Osteocyte (in vitro differentiated cells): ENCODE measurements at regions not wholly inside any gene's neighbourhood (a gene's known extent, or its start where the extent isn't known, plus 50 kb on each side); places are given as distances from the start of the nearest gene placed in this dataset.

ENCODE experiments used
- DNase-seq: peaks from one replicate; pipeline ENCODE4 v3.0.0; 2021; ENCODE audit warnings: mixed read lengths; ENCODE audit not compliant: unreplicated experiment; ENCODE audit errors: extremely low spot score
- H3K27ac Mint-ChIP-seq: one replicate; pipeline ENCODE4 v1.8.0; 2021; ENCODE audit warnings: mild to moderate bottlenecking, mixed read lengths; ENCODE audit not compliant: unreplicated experiment
- H3K27me3 Mint-ChIP-seq: one replicate; pipeline ENCODE4 v1.8.0; 2021; ENCODE audit warnings: mixed read lengths; ENCODE audit not compliant: unreplicated experiment
- H3K36me3 Mint-ChIP-seq: one replicate; pipeline ENCODE4 v1.8.0; 2021; ENCODE audit warnings: mixed read lengths; ENCODE audit not compliant: unreplicated experiment
- H3K4me1 Mint-ChIP-seq: one replicate; pipeline ENCODE4 v1.8.0; 2021; ENCODE audit warnings: mixed read lengths; ENCODE audit not compliant: unreplicated experiment
- H3K4me3 Mint-ChIP-seq: one replicate; pipeline ENCODE4 v1.8.0; 2021; ENCODE audit warnings: mild to moderate bottlenecking, moderate library complexity, mixed read lengths; ENCODE audit not compliant: unreplicated experiment
- H3K9me3 Mint-ChIP-seq: one replicate; pipeline ENCODE4 v1.8.0; 2021; ENCODE audit warnings: mixed read lengths; ENCODE audit not compliant: unreplicated experiment
- CTCF ChIP-seq: fragments of 200-600 bp; sonication (generic); IDR thresholded peaks from 2 replicates; pipeline ENCODE4 v1.5.0; 2021; ENCODE audit warnings: antibody characterized with exemption, mild to moderate bottlenecking, moderate library complexity

- Mint-ChIP-seq H3K27me3 (no peaks in the 10 kb centered on the region), H3K9me3 (no peaks in the 10 kb centered on the region), H3K4me1 (peaks cover 17% of the 10 kb centered on the region), H3K36me3 (no peaks in the 10 kb centered on the region), H3K27ac (no peak overlapping the region), H3K4me3 (no peak overlapping the region)
- DNase-seq = no peak
- TF ChIP-seq CTCF = no peak
Measured at GRCh38 chr3:115281697-115282675, 134.9 kb upstream of the ZBTB20 start.

GRCh38 chr3:115284980-115285379, 137.9 kb upstream of the ZBTB20 start:
- TF ChIP-seq CTCF = no peak
- no peak for DNase-seq
- Mint-ChIP-seq H3K4me3 (no peak overlapping the region), H3K9me3 (peaks cover 7% of the 10 kb centered on the region), H3K27me3 (no peaks in the 10 kb centered on the region), H3K27ac (no peak overlapping the region), H3K4me1 (peaks cover 17% of the 10 kb centered on the region), H3K36me3 (no peaks in the 10 kb centered on the region)

- H3K27ac Mint-ChIP-seq = no peak overlapping the region
- H3K36me3 Mint-ChIP-seq = no peaks in the 10 kb centered on the region
- H3K4me3 Mint-ChIP-seq = no peak overlapping the region
Measured at GRCh38 chr3:115286529-115287197, 139.6 kb upstream of the ZBTB20 start.

GRCh38 chr3:115287198-115287597, 140.1 kb upstream of the ZBTB20 start:
- Mint-ChIP-seq H3K9me3 (peaks cover 10% of the 10 kb centered on the region), H3K27me3 (no peaks in the 10 kb centered on the region), H3K36me3 (no peaks in the 10 kb centered on the region), H3K4me3 (no peak overlapping the region), H3K4me1 (peaks cover 5% of the 10 kb centered on the region), H3K27ac (no peak overlapping the region)
- no peak for DNase-seq
- no peak for TF ChIP-seq CTCF

More at GRCh38 chr3:115286529-115287197, 139.6 kb upstream of the ZBTB20 start:
- Mint-ChIP-seq H3K27me3 (no peaks in the 10 kb centered on the region), H3K4me1 (peaks cover 9% of the 10 kb centered on the region), H3K9me3 (peaks cover 10% of the 10 kb centered on the region)
- no peak for DNase-seq
- no peak for TF ChIP-seq CTCF

- Mint-ChIP-seq H3K36me3 (no peaks in the 10 kb centered on the region), H3K4me3 (no peak overlapping the region), H3K9me3 (peaks cover 13% of the 10 kb centered on the region), H3K27ac (no peak overlapping the region), H3K27me3 (no peaks in the 10 kb centered on the region), H3K4me1 (peaks cover 3% of the 10 kb centered on the region)
- no peak for TF ChIP-seq CTCF
- no peak for DNase-seq
Measured at GRCh38 chr3:115292131-115292530, 145.0 kb upstream of the ZBTB20 start.
